ENCODE measurements at regions not wholly inside any gene's neighbourhood (a gene's known extent, or its start where the extent isn't known, plus 50 kb on each side); places are given as distances from the start of the nearest gene placed in this dataset.

DNA sequence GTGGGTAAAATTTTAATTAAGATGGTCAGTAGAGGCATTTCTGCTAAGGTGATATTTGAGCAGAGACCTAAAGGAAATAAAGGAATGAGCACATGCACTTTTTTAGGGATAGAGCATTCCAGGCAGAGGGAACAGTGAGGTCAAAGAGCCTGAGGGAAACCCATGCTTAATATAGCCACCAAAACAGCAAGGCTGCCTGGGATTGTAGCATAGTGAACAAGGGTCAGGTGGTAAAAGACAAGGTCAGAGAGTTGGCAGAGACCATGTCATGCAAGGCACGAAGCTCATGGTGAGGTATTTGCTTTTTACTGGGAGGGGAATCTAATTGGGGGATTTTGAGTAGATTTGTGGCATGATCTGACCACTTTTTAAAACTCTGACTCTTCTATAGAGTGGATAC is 344.6 kb upstream of the LRRC7 start:
- Histone ChIP-seq H3K36me3 (ENCODE audit: insufficient read depth, low read length) (no peaks in the 10 kb centered on the region), H3K27ac (ENCODE audit: low read depth, low read length) (no peak overlapping the region), H3K4me1 (ENCODE audit: insufficient read depth, low read length) (no peaks in the 10 kb centered on the region), H3K4me3 (ENCODE audit: low read length in 2 of 2) (no peak overlapping the region), H3K27me3 (ENCODE audit: insufficient read depth, low read length) (no peaks in the 10 kb centered on the region), H3K9me3 (ENCODE audit: control insufficient read depth in 1 of 2, low read length in 2 of 2) (no peaks in the 10 kb centered on the region)
- intact Hi-C loops (cut with micrococcal nuclease) = no loop called here
- ChIA-PET CTCF (ENCODE audit: partially characterized antibody) (no interaction called here), POLR2A (ENCODE audit: partially characterized antibody) (no interaction called here)
- peaks cover 0 to 3% (median 0%) of the 10 kb centered on the region in 8 donors for H3K9me3 Mint-ChIP-seq
- no peaks in the 10 kb centered on the region for H3K27me3 Mint-ChIP-seq
- H3K36me3 Mint-ChIP-seq = no peaks in the 10 kb centered on the region
- H3K27ac Mint-ChIP-seq = no peak overlapping the region
- H3K4me1 Mint-ChIP-seq = no peaks in the 10 kb centered on the region
- H3K4me3 Mint-ChIP-seq = no peak overlapping the region
- no peak for DNase-seq

DNA sequence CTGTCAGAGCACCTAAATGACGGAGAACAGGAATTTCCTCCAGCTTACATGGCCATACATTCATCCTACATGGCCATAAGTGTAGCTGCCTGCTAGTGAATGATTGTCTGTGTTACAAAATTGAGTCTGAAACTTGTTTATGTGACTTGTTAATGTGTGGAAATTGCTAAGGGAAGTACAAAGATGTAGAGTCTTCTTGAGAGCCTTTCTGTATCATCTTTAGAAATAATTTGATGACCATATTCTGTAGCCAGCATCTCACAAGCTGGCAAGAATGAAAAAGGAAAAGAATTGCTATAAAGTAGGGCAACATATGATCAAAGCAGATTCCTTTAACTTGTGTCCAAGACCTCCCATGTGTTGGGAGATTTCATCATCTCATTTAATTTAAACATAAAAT is 339.2 kb upstream of the LRRC7 start:
- Mint-ChIP-seq H3K27me3 (no peaks in the 10 kb centered on the region), H3K27ac (no peak overlapping the region), H3K36me3 (no peaks in the 10 kb centered on the region), H3K9me3 (peaks cover 0 to 5% (median 0%) of the 10 kb centered on the region in 8 donors), H3K4me3 (no peak overlapping the region), H3K4me1 (no peaks in the 10 kb centered on the region)
- POLR2A ChIA-PET (ENCODE audit: partially characterized antibody) = no interaction called here
- intact Hi-C loops (cut with micrococcal nuclease) = no loop called here
- H3K27ac ChIP-seq (ENCODE audit: low read depth, low read length) = no peak overlapping the region
- CTCF ChIA-PET (ENCODE audit: partially characterized antibody) = no interaction called here
- no peaks in the 10 kb centered on the region for H3K4me1 ChIP-seq (ENCODE audit: insufficient read depth, low read length)
- no peak for DNase-seq
- H3K36me3 ChIP-seq (ENCODE audit: insufficient read depth, low read length) = no peaks in the 10 kb centered on the region
- H3K4me3 ChIP-seq (ENCODE audit: low read length in 2 of 2) = no peak overlapping the region
- H3K9me3 ChIP-seq (ENCODE audit: control insufficient read depth in 1 of 2, low read length in 2 of 2) = no peaks in the 10 kb centered on the region
- no peaks in the 10 kb centered on the region for H3K27me3 ChIP-seq (ENCODE audit: insufficient read depth, low read length)

DNA sequence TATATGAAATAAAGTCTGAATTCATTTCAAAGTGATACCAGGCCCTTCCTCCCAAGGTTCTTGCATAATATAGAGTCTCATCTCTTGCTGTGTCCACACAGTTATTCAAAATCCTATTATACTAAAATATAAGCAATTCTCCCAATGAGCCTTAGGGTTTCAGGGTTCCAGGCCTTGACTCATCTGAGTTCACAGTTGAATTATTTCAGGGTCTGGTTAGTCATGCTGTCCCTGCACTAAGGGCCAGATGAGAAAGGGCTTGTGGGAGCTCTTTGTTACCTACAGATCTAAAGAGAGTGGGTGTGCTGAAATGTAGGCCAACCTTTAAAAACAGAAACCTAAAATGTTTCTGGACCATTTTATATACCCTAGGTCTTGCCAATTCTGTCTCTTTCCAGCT is 337.5 kb upstream of the LRRC7 start:
- ChIA-PET CTCF (ENCODE audit: partially characterized antibody) (no interaction called here), POLR2A (ENCODE audit: partially characterized antibody) (no interaction called here)

DNA sequence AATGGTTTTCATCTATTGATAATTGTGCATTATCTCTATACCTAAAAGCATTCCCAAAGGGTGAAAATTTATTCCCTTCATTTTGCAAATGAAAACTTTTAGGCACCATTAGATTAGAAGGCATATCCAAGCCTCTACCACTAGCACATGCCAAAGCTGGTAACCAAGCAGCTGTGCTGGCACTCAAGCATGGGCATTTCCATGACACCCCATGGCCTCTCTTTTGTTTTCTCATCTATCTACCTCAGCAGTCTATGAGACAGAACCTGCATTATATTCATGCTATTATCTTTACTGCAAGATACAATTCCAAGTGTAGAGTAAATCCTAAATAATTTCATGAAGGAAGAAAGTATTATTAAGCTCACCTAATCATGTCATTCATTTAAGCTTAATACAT is 334.3 kb upstream of the LRRC7 start:
- CTCF ChIA-PET (ENCODE audit: partially characterized antibody) = no interaction called here
- H3K9me3 Mint-ChIP-seq = peaks cover 0 to 12% (median 4%) of the 10 kb centered on the region in 8 donors
- no peaks in the 10 kb centered on the region for H3K4me1 Mint-ChIP-seq
- Histone ChIP-seq H3K4me1 (ENCODE audit: insufficient read depth, low read length) (no peaks in the 10 kb centered on the region), H3K36me3 (ENCODE audit: insufficient read depth, low read length) (no peaks in the 10 kb centered on the region), H3K27me3 (ENCODE audit: insufficient read depth, low read length) (no peaks in the 10 kb centered on the region), H3K9me3 (ENCODE audit: control insufficient read depth in 1 of 2, low read length in 2 of 2) (no peaks in the 10 kb centered on the region), H3K4me3 (ENCODE audit: low read length in 2 of 2) (no peak overlapping the region), H3K27ac (ENCODE audit: low read depth, low read length) (no peak overlapping the region)
- POLR2A ChIA-PET (ENCODE audit: partially characterized antibody) = no interaction called here
- no peak overlapping the region for H3K4me3 Mint-ChIP-seq
- H3K36me3 Mint-ChIP-seq = no peaks in the 10 kb centered on the region
- no peaks in the 10 kb centered on the region for H3K27me3 Mint-ChIP-seq
- DNase-seq = no peak
- no peak overlapping the region for H3K27ac Mint-ChIP-seq
- intact Hi-C loops (cut with micrococcal nuclease) = no loop called here

More for the DNA sequence above, 337.5 kb upstream of the LRRC7 start:
- Histone ChIP-seq H3K36me3 (ENCODE audit: insufficient read depth, low read length) (no peaks in the 10 kb centered on the region), H3K27ac (ENCODE audit: low read depth, low read length) (no peak overlapping the region), H3K4me1 (ENCODE audit: insufficient read depth, low read length) (no peaks in the 10 kb centered on the region), H3K4me3 (ENCODE audit: low read length in 2 of 2) (no peak overlapping the region), H3K9me3 (ENCODE audit: control insufficient read depth in 1 of 2, low read length in 2 of 2) (no peaks in the 10 kb centered on the region), H3K27me3 (ENCODE audit: insufficient read depth, low read length) (no peaks in the 10 kb centered on the region)
- Mint-ChIP-seq H3K27me3 (no peaks in the 10 kb centered on the region), H3K4me3 (no peak overlapping the region), H3K4me1 (no peaks in the 10 kb centered on the region), H3K27ac (no peak overlapping the region), H3K9me3 (peaks cover 0 to 5% (median 1%) of the 10 kb centered on the region in 8 donors), H3K36me3 (no peaks in the 10 kb centered on the region)
- intact Hi-C loops (cut with micrococcal nuclease) = no loop called here
- DNase-seq = no peak

DNA sequence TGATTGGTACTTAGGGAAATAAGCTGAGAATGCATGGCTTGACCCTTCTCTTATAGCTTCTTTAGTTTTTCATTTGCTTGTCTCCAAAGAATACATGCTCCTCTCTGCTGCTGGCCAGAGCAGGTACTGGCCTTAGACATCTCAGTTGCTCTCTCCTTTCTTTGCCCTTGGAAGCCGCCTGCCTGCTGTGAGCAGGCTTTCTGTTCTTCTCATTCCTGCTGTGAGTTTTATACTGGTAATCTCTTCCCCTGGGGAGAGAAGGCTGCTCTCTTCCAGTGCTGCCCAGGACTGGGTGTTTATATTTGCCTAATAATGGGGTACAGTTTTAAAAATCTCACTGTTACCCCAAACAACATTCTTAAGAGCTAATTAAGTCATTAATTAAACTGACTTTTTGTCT is 323.5 kb upstream of the LRRC7 start:
- Mint-ChIP-seq H3K27ac (no peak overlapping the region), H3K4me3 (no peak overlapping the region), H3K9me3 (peaks cover 0 to 12% (median 4%) of the 10 kb centered on the region in 8 donors), H3K27me3 (no peaks in the 10 kb centered on the region), H3K36me3 (no peaks in the 10 kb centered on the region), H3K4me1 (no peaks in the 10 kb centered on the region)
- no peaks in the 10 kb centered on the region for H3K4me1 ChIP-seq (ENCODE audit: insufficient read depth, low read length)
- ChIA-PET POLR2A (ENCODE audit: partially characterized antibody) (no interaction called here), CTCF (ENCODE audit: partially characterized antibody) (no interaction called here)
- H3K4me3 ChIP-seq (ENCODE audit: low read length in 2 of 2) = no peak overlapping the region
- intact Hi-C loops (cut with micrococcal nuclease) = no loop called here
- no peaks in the 10 kb centered on the region for H3K9me3 ChIP-seq (ENCODE audit: control insufficient read depth in 1 of 2, low read length in 2 of 2)
- no peak for DNase-seq
- H3K27me3 ChIP-seq (ENCODE audit: insufficient read depth, low read length) = no peaks in the 10 kb centered on the region
- H3K27ac ChIP-seq (ENCODE audit: low read depth, low read length) = no peak overlapping the region
- no peaks in the 10 kb centered on the region for H3K36me3 ChIP-seq (ENCODE audit: insufficient read depth, low read length)

DNA sequence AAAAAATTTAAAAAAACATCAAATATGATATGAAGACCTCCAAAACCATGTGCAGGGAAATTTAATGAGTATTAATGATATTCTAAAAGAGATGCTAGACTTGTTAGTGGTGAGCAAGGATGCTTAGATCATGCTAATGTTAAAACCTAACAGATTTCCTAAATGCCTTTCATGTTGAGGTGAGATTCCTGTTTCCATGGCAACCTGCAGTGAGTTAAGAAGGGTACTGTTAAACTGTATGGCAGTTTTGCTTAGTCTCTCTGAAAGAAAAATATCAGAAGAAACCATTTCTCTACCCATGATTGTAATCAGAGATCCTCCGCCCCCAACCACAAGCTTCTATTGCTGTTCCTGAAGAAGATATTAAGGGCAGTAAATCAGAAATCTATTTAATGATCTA is 321.6 kb upstream of the LRRC7 start:
- no peak overlapping the region for H3K27ac ChIP-seq (ENCODE audit: low read depth, low read length)
- Mint-ChIP-seq H3K36me3 (no peaks in the 10 kb centered on the region), H3K4me1 (no peaks in the 10 kb centered on the region)

DNA sequence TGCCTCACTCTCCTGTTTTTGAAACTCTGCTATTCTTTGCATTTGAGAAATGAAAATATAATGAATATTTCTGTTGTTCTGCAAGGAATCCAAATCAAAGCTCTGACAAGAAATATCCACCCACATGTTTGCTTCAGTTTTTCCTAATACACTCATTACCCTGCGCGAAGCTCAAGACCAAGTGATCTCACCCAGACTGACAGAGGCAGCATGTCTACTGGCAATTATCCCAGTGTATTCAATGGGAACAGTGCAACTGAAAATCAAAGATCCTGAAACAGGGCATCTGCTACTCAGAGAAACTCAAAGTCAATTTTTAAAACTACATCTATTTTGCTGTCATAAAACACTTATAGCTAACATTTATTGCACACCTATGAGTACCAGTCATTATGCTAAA is 321.0 kb upstream of the LRRC7 start:
- DNase-seq = no peak
- intact Hi-C loops (cut with micrococcal nuclease) = no loop called here
- H3K4me1 ChIP-seq (ENCODE audit: insufficient read depth, low read length) = no peaks in the 10 kb centered on the region
- Mint-ChIP-seq H3K4me3 (no peak overlapping the region), H3K27me3 (no peaks in the 10 kb centered on the region), H3K9me3 (peaks cover 0 to 10% (median 3%) of the 10 kb centered on the region in 8 donors), H3K36me3 (no peaks in the 10 kb centered on the region), H3K27ac (no peak overlapping the region), H3K4me1 (no peaks in the 10 kb centered on the region)
- no peaks in the 10 kb centered on the region for H3K36me3 ChIP-seq (ENCODE audit: insufficient read depth, low read length)
- H3K9me3 ChIP-seq (ENCODE audit: control insufficient read depth in 1 of 2, low read length in 2 of 2) = no peaks in the 10 kb centered on the region
- no peaks in the 10 kb centered on the region for H3K27me3 ChIP-seq (ENCODE audit: insufficient read depth, low read length)
- no peak overlapping the region for H3K27ac ChIP-seq (ENCODE audit: low read depth, low read length)
- ChIA-PET POLR2A (ENCODE audit: partially characterized antibody) (no interaction called here), CTCF (ENCODE audit: partially characterized antibody) (no interaction called here)
- no peak overlapping the region for H3K4me3 ChIP-seq (ENCODE audit: low read length in 2 of 2)

More for the DNA sequence above, 321.6 kb upstream of the LRRC7 start:
- H3K9me3 Mint-ChIP-seq = peaks cover 0 to 13% (median 4%) of the 10 kb centered on the region in 8 donors
- ChIA-PET POLR2A (ENCODE audit: partially characterized antibody) (no interaction called here), CTCF (ENCODE audit: partially characterized antibody) (no interaction called here)
- intact Hi-C loops (cut with micrococcal nuclease) = no loop called here
- H3K27me3 ChIP-seq (ENCODE audit: insufficient read depth, low read length) = no peaks in the 10 kb centered on the region
- no peaks in the 10 kb centered on the region for H3K27me3 Mint-ChIP-seq
- no peak for DNase-seq
- no peak overlapping the region for H3K4me3 Mint-ChIP-seq
- H3K9me3 ChIP-seq (ENCODE audit: control insufficient read depth in 1 of 2, low read length in 2 of 2) = no peaks in the 10 kb centered on the region
- H3K36me3 ChIP-seq (ENCODE audit: insufficient read depth, low read length) = no peaks in the 10 kb centered on the region
- no peak overlapping the region for H3K27ac Mint-ChIP-seq
- H3K4me3 ChIP-seq (ENCODE audit: low read length in 2 of 2) = no peak overlapping the region
- H3K4me1 ChIP-seq (ENCODE audit: insufficient read depth, low read length) = no peaks in the 10 kb centered on the region

DNA sequence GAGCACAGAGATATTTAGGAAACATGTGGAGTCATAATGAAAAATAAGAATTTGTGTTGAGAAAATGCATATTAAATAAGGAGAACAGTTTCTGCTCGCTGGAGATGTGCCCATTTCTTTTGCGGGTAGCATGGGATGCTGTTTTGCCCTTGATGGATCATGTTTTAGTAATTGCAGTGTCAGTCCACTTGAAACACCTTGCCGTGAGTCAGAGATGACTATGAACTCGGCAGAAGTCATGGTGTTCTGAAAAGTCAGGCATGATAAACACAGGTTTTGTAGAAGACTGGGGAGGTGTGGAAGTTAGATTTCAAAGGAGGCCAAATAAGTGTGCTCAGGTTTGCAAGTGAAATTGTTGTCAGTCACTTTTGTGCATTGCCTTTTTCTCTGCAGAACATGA is 315.0 kb upstream of the LRRC7 start:
- CTCF ChIA-PET (ENCODE audit: partially characterized antibody) = no interaction called here

More for the DNA sequence above, 315.0 kb upstream of the LRRC7 start:
- H3K4me3 ChIP-seq (ENCODE audit: low read length in 2 of 2) = no peak overlapping the region
- intact Hi-C loops (cut with micrococcal nuclease) = no loop called here
- POLR2A ChIA-PET (ENCODE audit: partially characterized antibody) = no interaction called here
- Mint-ChIP-seq H3K36me3 (no peaks in the 10 kb centered on the region), H3K27ac (no peak overlapping the region), H3K9me3 (peaks cover 0 to 7% (median 4%) of the 10 kb centered on the region in 8 donors), H3K27me3 (no peaks in the 10 kb centered on the region), H3K4me3 (no peak overlapping the region), H3K4me1 (no peaks in the 10 kb centered on the region)
- H3K4me1 ChIP-seq (ENCODE audit: insufficient read depth, low read length) = no peaks in the 10 kb centered on the region
- H3K9me3 ChIP-seq (ENCODE audit: control insufficient read depth in 1 of 2, low read length in 2 of 2) = no peaks in the 10 kb centered on the region
- no peak for DNase-seq
- H3K36me3 ChIP-seq (ENCODE audit: insufficient read depth, low read length) = no peaks in the 10 kb centered on the region
- no peak overlapping the region for H3K27ac ChIP-seq (ENCODE audit: low read depth, low read length)
- H3K27me3 ChIP-seq (ENCODE audit: insufficient read depth, low read length) = no peaks in the 10 kb centered on the region

Data from CD4-positive, alpha-beta memory T cell (primary cell).